Hepatic stellate cell (primary cell): ENCODE measurements at regions not wholly inside any gene's neighbourhood (a gene's known extent, or its start where the extent isn't known, plus 50 kb on each side); places are given as distances from the start of the nearest gene placed in this dataset.

ENCODE experiments used
- DNase-seq: peaks from one replicate; pipeline ENCODE4 v3.0.0; 2011; ENCODE audit warnings: low spot score

DNA sequence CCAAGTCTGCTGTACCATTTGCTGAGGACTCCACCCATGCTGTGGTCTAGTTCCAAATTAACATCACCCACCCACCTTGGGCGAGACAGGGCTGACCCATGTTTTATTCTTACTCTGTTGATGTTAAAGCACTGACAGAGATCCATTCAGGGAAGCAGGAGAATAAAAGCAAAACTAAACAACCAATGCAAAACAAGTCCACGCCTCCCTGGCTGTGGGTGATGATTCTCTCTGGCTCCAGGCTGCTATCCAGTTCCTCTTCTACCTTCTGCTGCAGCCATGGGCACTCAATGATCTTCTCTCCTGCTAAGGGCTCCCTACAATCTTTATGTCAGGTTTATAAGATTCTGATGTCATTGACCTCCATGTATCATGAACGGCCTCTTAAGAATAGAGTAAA, 786.6 kb upstream of the ID2 start:
- no peak for DNase-seq

GRCh38 chr2:7896940-7897487, 784.8 kb upstream of the ID2 start:
- no peak for DNase-seq

- no peak for DNase-seq
Observed at GRCh38 chr2:7899241-7899640, 782.6 kb upstream of the ID2 start.

DNA sequence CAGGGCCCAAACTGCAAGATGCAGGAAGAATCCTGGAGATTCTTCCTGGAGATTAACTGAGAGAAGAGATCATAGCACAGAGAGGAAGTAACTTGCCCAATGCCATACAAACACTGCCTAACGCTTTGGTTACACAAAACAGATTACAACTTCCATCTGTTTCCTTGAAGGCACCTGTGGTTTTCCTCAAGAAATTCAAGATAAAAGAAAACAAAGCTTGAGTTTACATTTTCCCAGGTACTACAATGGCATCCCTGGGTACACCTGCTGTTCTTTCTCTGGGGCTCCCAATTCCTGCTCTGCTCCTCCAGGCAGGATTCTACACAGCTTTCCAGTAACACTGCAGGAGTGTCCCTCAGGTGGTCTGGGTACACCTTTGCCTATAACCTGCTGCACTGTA, 781.9 kb upstream of the ID2 start:
- no peak for DNase-seq

DNA sequence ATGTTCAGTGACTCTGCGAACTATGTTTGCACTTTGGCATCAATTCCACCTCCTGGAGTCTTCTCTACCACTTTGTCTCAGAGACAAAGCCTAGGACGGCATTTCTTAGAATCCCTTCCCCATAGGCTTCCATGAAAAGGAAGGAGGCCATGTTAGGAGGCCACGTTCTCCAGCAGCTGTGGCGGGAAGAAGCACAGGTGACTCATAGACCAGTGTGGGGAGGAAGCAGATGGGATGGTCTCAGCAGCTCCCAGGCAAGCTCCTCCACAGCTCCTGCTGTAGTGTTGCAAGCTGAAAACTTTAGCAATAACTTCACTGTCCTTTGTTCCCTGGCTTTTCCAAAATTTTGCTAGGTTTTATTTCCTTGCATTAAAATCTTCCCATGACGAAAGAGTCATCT, 781.3 kb upstream of the ID2 start:
- DNase-seq, result no peak

GRCh38 chr2:7902251-7902765, 779.5 kb upstream of the ID2 start:
- no peak for DNase-seq

DNA sequence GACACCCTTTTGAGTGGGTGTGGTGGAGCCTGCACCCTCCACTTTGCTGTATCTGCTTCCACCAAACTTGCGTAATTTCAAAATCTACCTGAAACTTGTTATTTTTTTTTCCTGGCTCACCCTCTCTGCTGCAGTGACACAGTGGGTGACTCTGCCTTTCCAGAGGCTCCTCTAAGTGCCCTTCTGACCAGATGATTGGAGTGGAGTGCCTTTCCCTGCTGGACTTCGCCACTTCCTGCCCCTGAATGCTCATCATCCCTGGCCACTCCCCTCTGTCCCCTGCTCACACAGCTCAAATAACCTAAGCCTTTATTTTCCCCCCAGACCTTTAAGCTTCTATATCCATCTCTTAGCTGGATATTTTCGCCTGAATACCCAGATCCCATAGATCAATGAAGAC, 777.5 kb upstream of the ID2 start:
- no peak for DNase-seq

DNA sequence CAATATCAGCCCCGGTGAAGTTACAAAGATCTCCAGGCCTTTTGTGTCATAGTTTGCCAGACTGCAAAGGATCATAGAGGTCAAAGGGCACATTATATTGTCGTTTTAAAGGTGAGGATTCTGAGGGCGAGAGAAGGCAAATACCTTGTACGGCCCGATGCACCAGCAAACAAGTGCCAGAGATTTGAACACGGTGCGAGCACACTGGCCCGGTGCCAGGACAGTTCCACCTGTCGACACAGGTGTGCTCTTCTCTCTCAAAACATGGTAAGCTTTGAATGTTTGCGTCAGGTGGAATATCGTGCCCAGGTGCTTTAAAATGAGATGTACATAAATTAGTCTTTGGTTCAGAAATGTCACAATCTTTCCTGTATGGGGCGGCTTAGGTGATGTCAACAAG, 776.1 kb upstream of the ID2 start:
- no peak for DNase-seq

DNA sequence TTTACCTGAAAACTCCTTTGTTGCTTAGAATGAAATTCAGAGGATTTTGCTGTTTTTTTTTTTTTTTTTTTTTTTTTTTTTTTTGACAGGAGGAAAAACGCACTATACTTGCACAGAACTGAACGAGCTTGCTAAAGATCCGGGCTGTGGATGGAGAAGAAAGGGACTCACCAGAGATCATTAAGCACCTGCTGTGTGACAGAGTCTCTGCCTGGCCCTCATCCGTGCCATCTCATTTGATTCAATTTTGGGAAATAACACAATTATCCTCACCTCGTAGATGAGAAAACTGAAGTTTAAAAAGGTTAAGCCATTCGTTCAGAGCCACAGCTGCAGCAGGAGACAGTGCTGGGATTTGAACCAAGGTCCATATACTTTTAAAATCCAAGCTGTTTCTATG, 775.4 kb upstream of the ID2 start:
- DNase-seq, result no peak

DNA sequence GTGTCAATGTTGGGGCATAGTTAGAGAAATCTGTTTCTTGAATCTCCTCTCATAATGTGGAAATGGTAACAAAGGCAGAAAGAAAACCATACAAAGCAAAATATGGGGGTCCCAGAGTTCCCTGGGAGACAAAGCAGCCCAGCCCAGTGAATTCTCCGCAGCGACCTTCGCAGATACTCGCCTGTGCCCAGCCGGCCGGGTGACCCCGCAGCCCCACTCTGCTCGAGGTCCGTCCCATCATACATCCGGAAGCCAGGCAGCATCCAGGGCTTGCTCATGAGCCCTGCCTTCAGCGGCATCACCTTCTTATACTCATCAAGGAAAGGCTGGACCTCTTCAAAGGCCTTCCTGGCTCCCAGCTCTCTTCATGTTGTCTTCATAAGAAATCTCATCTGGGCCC, 774.8 kb upstream of the ID2 start:
- DNase-seq, result no peak

- DNase-seq, result no peak
Observed at GRCh38 chr2:7910752-7911151, 771.1 kb upstream of the ID2 start.

DNA sequence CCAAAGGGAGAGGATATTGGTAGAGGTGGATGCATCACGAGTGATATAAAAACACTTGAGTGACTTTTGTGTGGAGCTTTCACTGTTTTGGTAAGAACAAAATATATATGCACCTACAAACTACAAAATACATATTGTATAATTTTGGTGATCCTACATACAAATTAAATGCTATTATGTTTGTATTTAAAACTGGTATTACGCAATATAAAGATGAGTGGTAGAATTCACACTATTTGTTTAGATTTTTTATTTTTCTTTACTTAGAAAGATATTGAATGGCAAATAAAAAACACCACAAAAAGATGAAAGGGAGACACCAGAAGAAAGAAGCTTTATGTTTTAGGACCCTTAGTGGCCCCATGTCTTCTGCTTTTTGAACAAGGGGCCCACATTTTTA, 770.7 kb upstream of the ID2 start:
- DNase-seq, result no peak

DNA sequence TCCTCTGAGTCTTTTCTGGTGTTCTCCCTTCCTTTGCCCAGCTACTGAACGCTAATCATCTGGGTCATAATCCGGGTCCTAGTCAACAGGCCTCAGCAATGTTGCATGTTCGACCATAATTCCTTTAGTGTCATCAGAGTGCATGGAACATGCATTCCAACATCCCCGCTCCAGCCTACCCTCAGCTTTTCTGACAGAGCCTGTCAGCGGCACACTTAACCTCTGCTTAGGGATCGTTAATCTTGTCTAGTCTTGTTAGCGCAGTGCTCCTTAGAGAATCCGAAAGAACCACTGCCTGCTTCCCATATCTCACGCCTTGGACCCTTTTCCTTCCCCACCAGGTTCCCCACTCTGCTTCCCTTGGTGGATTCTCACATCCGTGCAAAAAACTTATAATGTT, 767.9 kb upstream of the ID2 start:
- DNase-seq, result no peak

- DNase-seq, result no peak
Observed at GRCh38 chr2:7915302-7916091, 766.4 kb upstream of the ID2 start.

DNA sequence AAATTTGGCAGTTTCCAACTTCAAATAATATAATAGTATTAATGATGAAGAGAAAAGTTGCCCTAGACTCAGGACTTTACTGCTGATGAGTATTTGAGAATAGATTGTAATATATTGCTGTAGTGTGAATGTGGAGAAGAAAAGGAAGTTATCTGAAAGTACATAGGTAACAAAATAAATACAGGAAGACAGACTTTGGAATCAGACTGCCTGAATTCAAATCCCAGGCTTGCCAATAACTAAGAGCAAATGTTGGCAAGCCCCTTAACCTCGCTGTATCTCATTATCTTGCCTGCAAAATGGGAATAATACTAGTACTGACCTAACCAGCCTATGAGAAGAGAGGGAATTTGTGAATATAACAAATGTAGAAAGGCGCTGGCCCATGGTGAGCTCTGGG, 765.2 kb upstream of the ID2 start:
- DNase-seq, result no peak

DNA sequence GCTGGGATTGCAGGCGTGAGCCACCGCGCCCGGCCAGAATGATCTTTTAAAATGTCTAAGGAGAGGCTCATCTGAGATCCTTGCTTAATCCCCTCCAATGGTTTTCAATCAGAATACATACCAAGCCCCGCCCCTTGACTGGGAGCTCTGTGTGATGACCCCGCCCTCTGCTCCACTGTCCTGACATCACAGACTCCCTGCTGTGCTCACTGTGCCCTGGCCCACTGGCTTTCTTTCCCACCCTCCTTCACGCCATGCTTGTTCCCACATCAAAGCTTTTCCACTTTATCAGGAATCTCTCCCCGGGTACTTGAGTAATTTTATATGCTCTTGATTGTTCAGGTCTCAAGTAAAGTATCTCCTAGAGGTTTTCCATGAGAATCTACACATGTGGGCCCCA, 762.3 kb upstream of the ID2 start:
- DNase-seq, result no peak

DNA sequence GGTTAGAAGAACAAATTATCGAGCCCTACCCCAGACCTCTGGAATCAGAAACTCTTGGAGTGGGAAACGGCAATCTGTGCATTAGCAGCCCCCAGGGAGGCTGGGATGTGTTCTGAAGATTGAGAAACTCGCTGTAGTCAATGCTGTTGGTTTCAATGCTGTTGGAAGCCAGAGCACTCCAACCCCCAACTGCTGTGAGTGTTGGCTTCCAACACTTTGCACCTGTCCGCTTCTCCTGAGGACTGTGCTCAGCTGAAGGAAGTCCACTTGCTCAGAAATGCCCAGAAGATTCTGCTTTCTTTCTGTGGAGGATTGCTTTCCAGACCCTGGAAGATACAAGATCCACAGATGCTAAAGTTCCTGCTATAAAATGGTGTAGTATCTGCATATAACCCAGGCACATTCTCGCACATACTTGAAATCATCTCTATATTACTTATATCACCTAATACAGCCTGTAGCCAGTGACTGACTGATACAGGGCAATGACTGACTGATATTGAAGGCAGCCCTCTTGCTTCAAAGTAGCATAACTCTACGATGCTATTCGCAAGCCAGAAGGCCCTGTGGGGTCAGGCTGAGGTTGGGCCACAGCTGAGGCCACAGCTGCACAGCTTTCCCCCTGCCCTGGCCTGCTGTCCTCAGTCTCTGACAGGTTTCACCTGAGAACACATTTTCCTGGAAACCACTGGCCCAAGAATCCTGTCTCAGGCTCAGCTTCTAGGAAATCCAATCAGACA, 757.7 kb upstream of the ID2 start:
- DNase-seq, result no peak

DNA sequence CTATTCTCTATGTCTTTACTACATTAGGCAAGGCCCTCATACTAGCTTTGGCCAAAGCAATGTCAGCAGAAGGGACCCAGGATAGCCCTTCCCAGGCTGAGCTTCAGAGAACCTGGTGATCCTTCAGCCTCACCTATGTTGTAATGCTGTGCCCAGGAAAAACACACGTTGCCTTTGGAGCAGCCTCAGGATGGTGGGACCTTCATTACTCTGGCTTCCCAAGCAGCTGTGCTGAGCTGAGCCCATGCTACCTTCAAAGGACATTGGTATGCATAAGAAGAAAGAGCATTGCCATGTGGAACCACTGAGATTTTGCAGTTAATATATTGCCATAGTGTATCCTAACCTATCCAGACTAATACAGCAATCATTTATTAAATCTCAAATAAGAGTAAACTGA, 756.4 kb upstream of the ID2 start:
- DNase-seq, result no peak

DNA sequence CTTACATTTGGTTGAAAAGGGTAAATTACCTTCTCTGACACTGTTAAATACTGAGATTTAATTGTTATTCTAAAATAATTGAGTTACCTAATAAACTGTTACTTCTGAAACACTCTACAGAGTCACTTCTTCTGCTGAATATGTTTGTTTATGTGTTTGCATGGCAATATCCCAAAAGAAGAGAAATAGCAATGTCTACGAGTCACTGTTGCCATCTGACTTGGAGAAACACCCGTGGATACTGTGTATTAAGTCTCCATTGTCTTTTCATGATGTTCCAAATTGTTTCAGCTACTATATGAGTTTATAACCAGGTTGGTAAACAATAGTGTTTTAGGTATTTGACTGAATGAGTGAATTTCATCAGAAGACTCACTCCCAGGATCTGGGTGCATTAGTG, 754.2 kb upstream of the ID2 start:
- DNase-seq, result no peak

DNA sequence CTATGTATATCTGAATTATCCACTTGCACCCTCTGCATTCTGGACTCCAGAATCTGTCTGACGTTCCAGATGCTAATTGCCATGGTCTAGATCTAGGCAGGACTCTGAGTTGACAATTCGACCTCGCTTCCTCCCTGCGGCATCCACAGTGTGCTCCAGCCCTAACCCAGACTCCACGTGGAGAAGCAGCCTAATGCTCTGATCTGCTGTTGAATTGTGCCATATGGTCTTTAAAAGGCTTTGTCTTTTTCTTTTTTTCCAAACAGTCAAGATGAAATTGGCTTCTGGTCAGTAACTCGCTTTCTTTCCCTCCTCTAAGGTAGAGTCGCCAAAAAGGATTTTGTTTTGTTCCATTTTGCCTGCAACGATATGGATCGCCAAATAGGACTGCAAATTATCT, 752.6 kb upstream of the ID2 start:
- DNase-seq, result no peak

DNA sequence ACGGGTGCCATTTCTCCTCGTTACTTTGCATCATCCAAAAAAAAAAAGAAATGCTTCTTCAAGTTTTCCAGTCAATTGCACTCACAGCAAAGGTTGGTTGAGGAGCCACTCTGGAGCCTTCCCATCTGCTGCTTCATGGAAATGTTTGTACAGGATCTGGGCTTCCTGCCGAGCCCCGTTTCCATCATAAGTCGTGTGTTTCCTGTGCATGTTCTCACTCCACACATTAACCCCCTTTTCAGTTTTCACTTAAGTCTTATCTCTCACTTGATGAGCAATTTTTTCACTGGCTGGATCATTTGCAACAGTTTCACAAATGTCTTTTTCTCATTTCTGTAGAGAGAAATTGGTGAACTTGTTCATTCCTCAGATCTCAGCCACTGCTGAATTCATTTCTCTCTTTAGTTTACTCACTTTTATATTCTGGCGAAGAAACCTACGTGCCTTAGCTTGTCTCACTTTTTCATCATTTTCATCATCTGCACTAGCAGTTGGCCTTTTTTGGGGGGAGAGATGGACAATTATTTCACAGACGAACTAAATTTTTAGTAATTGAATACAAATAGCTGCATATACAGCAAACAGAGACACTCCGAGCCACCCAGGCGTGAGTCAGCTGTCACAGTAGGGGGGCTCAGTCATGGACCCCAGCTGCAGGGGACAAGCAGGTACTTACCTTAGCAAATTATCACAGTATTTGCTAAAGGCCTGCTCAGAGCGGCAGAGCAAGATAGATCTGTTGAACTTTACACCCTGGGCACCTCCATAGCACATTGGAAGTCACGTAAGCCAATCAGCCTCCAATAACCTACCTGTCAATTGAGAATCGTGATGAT, 750.8 kb upstream of the ID2 start:
- DNase-seq, result no peak

GRCh38 chr2:7931808-7932207, 750.0 kb upstream of the ID2 start:
- no peak for DNase-seq
